HUES64 (cell line): ENCODE measurements at regions not wholly inside any gene's neighbourhood (a gene's known extent, or its start where the extent isn't known, plus 50 kb on each side); places are given as distances from the start of the nearest gene placed in this dataset.

Experiments
- H3K27ac ChIP-seq: 2 replicates; pipeline ENCODE4 v1.7.0; 2013; ENCODE audit warnings: low read depth, low read length, inconsistent platforms
- H3K27me3 ChIP-seq: 2 replicates; pipeline ENCODE4 v1.6.1; 2013; ENCODE audit warnings: mild to moderate bottlenecking, low read length; ENCODE audit not compliant: insufficient read depth
- H3K36me3 ChIP-seq: 2 replicates; pipeline ENCODE4 v1.6.1; 2013; ENCODE audit warnings: mild to moderate bottlenecking, low read length; ENCODE audit not compliant: insufficient read depth
- H3K4me1 ChIP-seq: 2 replicates; pipeline ENCODE4 v1.6.1; 2013; ENCODE audit warnings: mild to moderate bottlenecking, low read length, moderate library complexity; ENCODE audit not compliant: insufficient read depth
- H3K4me3 ChIP-seq: 2 replicates; pipeline ENCODE4 v1.5.1; 2013; ENCODE audit warnings: mild to moderate bottlenecking, low read length, moderate library complexity
- H3K9ac ChIP-seq: 2 replicates; pipeline ENCODE4 v1.6.1; 2013; ENCODE audit warnings: mild to moderate bottlenecking, low read depth, low read length
- H3K9me3 ChIP-seq: 2 replicates; pipeline ENCODE4 v1.6.1; 2013; ENCODE audit warnings: low read depth, low read length; ENCODE audit not compliant: insufficient read depth
- WGBS: fragments of 150-250, 120-280 bp; methylation state at CpG from one replicate; pipeline ENCODE4 v1.1.7; 2013; ENCODE audit warnings: missing lambda C conversion rate; 5-methylcytosine and 5-hydroxymethylcytosine counted together

- Histone ChIP-seq H3K9ac (no peak overlapping the region), H3K4me1 (no peaks in the 10 kb centered on the region), H3K4me3 (no peak overlapping the region), H3K36me3 (no peaks in the 10 kb centered on the region), H3K9me3 (no peaks in the 10 kb centered on the region), H3K27ac (no peak overlapping the region), H3K27me3 (no peaks in the 10 kb centered on the region)
- 98% methylated on average over 6 of the region's 8 CpGs for WGBS
These were observed 228.7 kb upstream of the DPH6 start for GRCh38 chr15:35774653-35775052.

GRCh38 chr15:35775471-35775870 lies 229.5 kb upstream of the DPH6 start:
- H3K27me3 ChIP-seq = no peaks in the 10 kb centered on the region
- H3K27ac ChIP-seq = no peak overlapping the region
- WGBS = 97% methylated on average over 4 of the region's 4 CpGs
- no peaks in the 10 kb centered on the region for H3K4me1 ChIP-seq
- H3K36me3 ChIP-seq = no peaks in the 10 kb centered on the region
- no peak overlapping the region for H3K9ac ChIP-seq
- H3K9me3 ChIP-seq = no peaks in the 10 kb centered on the region
- H3K4me3 ChIP-seq = no peak overlapping the region

GRCh38 chr15:35777061-35777460 lies 231.1 kb upstream of the DPH6 start:
- 93% methylated on average over 9 of the region's 9 CpGs for WGBS
- Histone ChIP-seq H3K9me3 (no peaks in the 10 kb centered on the region), H3K36me3 (no peaks in the 10 kb centered on the region), H3K9ac (no peak overlapping the region), H3K4me3 (no peak overlapping the region), H3K4me1 (no peaks in the 10 kb centered on the region), H3K27me3 (no peaks in the 10 kb centered on the region), H3K27ac (no peak overlapping the region)

GRCh38 chr15:35783203-35783602 lies 237.2 kb upstream of the DPH6 start:
- H3K9me3 ChIP-seq = no peaks in the 10 kb centered on the region
- no peaks in the 10 kb centered on the region for H3K27me3 ChIP-seq
- no peaks in the 10 kb centered on the region for H3K36me3 ChIP-seq
- no peak overlapping the region for H3K9ac ChIP-seq
- peaks cover 8% of the 10 kb centered on the region; the same call in 1 of the 2 replicates for H3K4me1 ChIP-seq
- no peak overlapping the region for H3K4me3 ChIP-seq
- no peak overlapping the region for H3K27ac ChIP-seq

GRCh38 chr15:35784745-35785144 lies 238.8 kb upstream of the DPH6 start:
- Histone ChIP-seq H3K9me3 (no peaks in the 10 kb centered on the region), H3K27ac (no peak overlapping the region), H3K4me3 (no peak overlapping the region), H3K9ac (no peak overlapping the region), H3K36me3 (no peaks in the 10 kb centered on the region), H3K4me1 (peaks cover 8% of the 10 kb centered on the region; the same call in 1 of the 2 replicates), H3K27me3 (no peaks in the 10 kb centered on the region)
- 57% methylated on average over 2 of the region's 2 CpGs for WGBS

- no peaks in the 10 kb centered on the region for H3K9me3 ChIP-seq
- no peak overlapping the region for H3K27ac ChIP-seq
- 90% methylated on average over 6 of the region's 6 CpGs for WGBS
These were observed 264.0 kb upstream of the DPH6 start for GRCh38 chr15:35810007-35810406.

GRCh38 chr15:35813573-35813972 lies 267.6 kb upstream of the DPH6 start:
- Histone ChIP-seq H3K36me3 (no peaks in the 10 kb centered on the region), H3K9ac (no peak overlapping the region), H3K9me3 (no peaks in the 10 kb centered on the region), H3K4me1 (no peaks in the 10 kb centered on the region), H3K4me3 (no peak overlapping the region), H3K27me3 (no peaks in the 10 kb centered on the region), H3K27ac (no peak overlapping the region)
- 100% methylated on average over 1 of the region's 2 CpGs for WGBS

More at GRCh38 chr15:35810007-35810406, 264.0 kb upstream of the DPH6 start:
- no peaks in the 10 kb centered on the region for H3K36me3 ChIP-seq
- no peaks in the 10 kb centered on the region for H3K27me3 ChIP-seq
- H3K4me3 ChIP-seq = no peak overlapping the region
- no peak overlapping the region for H3K9ac ChIP-seq
- H3K4me1 ChIP-seq = no peaks in the 10 kb centered on the region

- no peak overlapping the region for H3K9ac ChIP-seq
- no peak overlapping the region for H3K27ac ChIP-seq
- WGBS = no CpG with 5 or more reads among the region's 1 CpG
- no peaks in the 10 kb centered on the region for H3K36me3 ChIP-seq
- no peaks in the 10 kb centered on the region for H3K27me3 ChIP-seq
- H3K4me1 ChIP-seq = no peaks in the 10 kb centered on the region
- H3K9me3 ChIP-seq = no peaks in the 10 kb centered on the region
- no peak overlapping the region for H3K4me3 ChIP-seq
These were observed 272.9 kb upstream of the DPH6 start for GRCh38 chr15:35818846-35819245.

GRCh38 chr15:35822153-35822552 lies 276.2 kb upstream of the DPH6 start:
- Histone ChIP-seq H3K9me3 (no peaks in the 10 kb centered on the region), H3K4me3 (no peak overlapping the region), H3K36me3 (no peaks in the 10 kb centered on the region), H3K4me1 (no peaks in the 10 kb centered on the region), H3K9ac (no peak overlapping the region), H3K27me3 (no peaks in the 10 kb centered on the region), H3K27ac (no peak overlapping the region)

GRCh38 chr15:35827141-35827540 lies 281.2 kb upstream of the DPH6 start:
- H3K4me1 ChIP-seq = no peaks in the 10 kb centered on the region
- H3K9ac ChIP-seq = no peak overlapping the region
- 91% methylated on average over 1 of the region's 1 CpG for WGBS
- no peaks in the 10 kb centered on the region for H3K27me3 ChIP-seq
- H3K9me3 ChIP-seq = no peaks in the 10 kb centered on the region
- H3K36me3 ChIP-seq = no peaks in the 10 kb centered on the region
- no peak overlapping the region for H3K27ac ChIP-seq
- no peak overlapping the region for H3K4me3 ChIP-seq

- no peaks in the 10 kb centered on the region for H3K27me3 ChIP-seq
- H3K9ac ChIP-seq = no peak overlapping the region
- H3K4me3 ChIP-seq = no peak overlapping the region
- no peaks in the 10 kb centered on the region for H3K9me3 ChIP-seq
- 82% methylated on average over 1 of the region's 3 CpGs for WGBS
- H3K36me3 ChIP-seq = no peaks in the 10 kb centered on the region
- no peak overlapping the region for H3K27ac ChIP-seq
- H3K4me1 ChIP-seq = no peaks in the 10 kb centered on the region
These were observed 281.9 kb upstream of the DPH6 start for GRCh38 chr15:35827911-35828310.

GRCh38 chr15:35833581-35833980 lies 287.6 kb upstream of the DPH6 start:
- Histone ChIP-seq H3K27ac (no peak overlapping the region), H3K4me1 (peaks cover 3% of the 10 kb centered on the region), H3K36me3 (no peaks in the 10 kb centered on the region), H3K9ac (no peak overlapping the region), H3K9me3 (no peaks in the 10 kb centered on the region), H3K27me3 (no peaks in the 10 kb centered on the region), H3K4me3 (no peak overlapping the region)
- 100% methylated on average over 1 of the region's 1 CpG for WGBS
